Kidney glomerular epithelial cell (primary cell): ENCODE measurements at regions not wholly inside any gene's neighbourhood (a gene's known extent, or its start where the extent isn't known, plus 50 kb on each side); places are given as distances from the start of the nearest gene placed in this dataset.
A peak's percentile ranks its signal among the peaks of the same experiment; 100 is the strongest.
"Not testable (repeated sequence)": the region's sequence is repeated elsewhere in the genome, so short reads cannot be mapped to it uniquely, and the experiment has no call there.

Source experiments
- DNase-seq: peaks from one replicate; lab custom pipeline; 2025; lab: John Stamatoyannopoulos, UW

- no peak for DNase-seq
These were observed 85.0 kb upstream of the KIF5B start for GRCh38 chr10:32141018-32141807.

- DNase-seq: no peak
These were observed 84.2 kb upstream of the KIF5B start for GRCh38 chr10:32140403-32140802.

- DNase-seq: peak; percentile 77
These were observed 83.2 kb upstream of the KIF5B start for GRCh38 chr10:32139223-32140073.

- DNase-seq: not testable (repeated sequence)
These were observed 80.7 kb upstream of the KIF5B start for GRCh38 chr10:32136927-32137326.

GRCh38 chr10:32135796-32136195 is 79.6 kb upstream of the KIF5B start:
- not testable (repeated sequence) for DNase-seq

GRCh38 chr10:32132357-32132946 is 76.2 kb upstream of the KIF5B start:
- no peak for DNase-seq

GRCh38 chr10:32131388-32131787 is 75.2 kb upstream of the KIF5B start:
- no peak for DNase-seq

GRCh38 chr10:32130788-32131187 is 74.6 kb upstream of the KIF5B start:
- DNase-seq: no peak

GRCh38 chr10:32125023-32125422 is 68.8 kb upstream of the KIF5B start:
- DNase-seq: no peak

- no peak for DNase-seq
These were observed 66.8 kb upstream of the KIF5B start for GRCh38 chr10:32123021-32123420.

GRCh38 chr10:32121648-32122047 is 65.4 kb upstream of the KIF5B start:
- DNase-seq: no peak

- no peak for DNase-seq
These were observed 63.9 kb upstream of the KIF5B start for GRCh38 chr10:32120147-32120546.

- no peak for DNase-seq
These were observed 58.3 kb upstream of the KIF5B start for GRCh38 chr10:32114508-32114907.

GRCh38 chr10:32112055-32112454 is 55.8 kb upstream of the KIF5B start:
- DNase-seq: peak; percentile 55

GRCh38 chr10:32111585-32111984 is 55.4 kb upstream of the KIF5B start:
- no peak for DNase-seq

GRCh38 chr10:32110790-32111189 is 54.6 kb upstream of the KIF5B start:
- DNase-seq: no peak

- no peak for DNase-seq
These were observed 53.4 kb upstream of the KIF5B start for GRCh38 chr10:32109603-32110002.
